ENCODE measurements at regions not wholly inside any gene's neighbourhood (a gene's known extent, or its start where the extent isn't known, plus 50 kb on each side); places are given as distances from the start of the nearest gene placed in this dataset.

GRCh38 chr9:91038483-91039124, 237.0 kb downstream of the SYK start:
- DNase-seq (no peak), ATAC-seq (no peak)
- intact Hi-C loops (cut with DNase I), result loop anchor here (5.0 to 10.0 kb wide), 3 partner anchors 114 to 644 kb away; no protein-coding TSS in a partner anchor
- H3K4me3 ChIP-seq, result no peak overlapping the region
- no peak overlapping the region for H3K27ac ChIP-seq
- H3K27me3 ChIP-seq (ENCODE audit: insufficient read depth in 3 of 3, low read length in 2 of 3), result no peaks in the 10 kb centered on the region
- H3K4me1 ChIP-seq, result peaks cover 4% of the 10 kb centered on the region
- 93 to 97% (median 93%) methylated on average over 10 of the region's 10 CpGs for WGBS, 3 donors
- no peak for TF ChIP-seq CTCF (IDR thresholded peaks at IDR 0.05)
- no peaks in the 10 kb centered on the region for H3K9me3 ChIP-seq
- no peaks in the 10 kb centered on the region for H3K36me3 ChIP-seq (ENCODE audit: insufficient read depth in 1 of 2, low read depth in 1 of 2)

- no peaks in the 10 kb centered on the region for H3K9me3 ChIP-seq
- ATAC-seq (peak in 1 of 4 donors; percentile 62), DNase-seq (no peak)
- H3K36me3 ChIP-seq (ENCODE audit: insufficient read depth in 1 of 2, low read depth in 1 of 2), result no peaks in the 10 kb centered on the region
- H3K4me1 ChIP-seq, result peaks cover 4% of the 10 kb centered on the region
- H3K4me3 ChIP-seq, result no peak overlapping the region
- WGBS, 3 donors, result 91 to 97% (median 93%) methylated on average over 8 of the region's 8 CpGs
- H3K27me3 ChIP-seq (ENCODE audit: insufficient read depth in 3 of 3, low read length in 2 of 3), result no peaks in the 10 kb centered on the region
- intact Hi-C loops (cut with DNase I), result loop anchor here (5.0 to 10.0 kb wide), 3 partner anchors 114 to 643 kb away; no protein-coding TSS in a partner anchor
- H3K27ac ChIP-seq, result no peak overlapping the region
- TF ChIP-seq CTCF (IDR thresholded peaks at IDR 0.05), result no peak
These were observed 237.7 kb downstream of the SYK start for GRCh38 chr9:91039125-91039834.

GRCh38 chr9:91039835-91040140, 238.2 kb downstream of the SYK start:
- no peak for DNase-seq
- no peak for TF ChIP-seq CTCF (IDR thresholded peaks at IDR 0.05)
- H3K4me3 ChIP-seq, result no peak overlapping the region
- intact Hi-C loops (cut with DNase I), result loop anchor here (5.0 to 10.0 kb wide), 3 partner anchors 115 to 643 kb away; no protein-coding TSS in a partner anchor
- H3K36me3 ChIP-seq (ENCODE audit: insufficient read depth in 1 of 2, low read depth in 1 of 2), result no peaks in the 10 kb centered on the region
- WGBS, 3 donors, result 90 to 93% (median 90%) methylated on average over 8 of the region's 8 CpGs
- H3K4me1 ChIP-seq, result peaks cover 4% of the 10 kb centered on the region
- H3K9me3 ChIP-seq, result no peaks in the 10 kb centered on the region
- H3K27me3 ChIP-seq (ENCODE audit: insufficient read depth in 3 of 3, low read length in 2 of 3), result no peaks in the 10 kb centered on the region
- H3K27ac ChIP-seq, result no peak overlapping the region
- ATAC-seq, result no peak

- H3K27ac ChIP-seq, result no peak overlapping the region
- H3K4me3 ChIP-seq, result no peak overlapping the region
- WGBS, 3 donors, result 94 to 97% (median 97%) methylated on average over 14 of the region's 14 CpGs
- TF ChIP-seq CTCF (IDR thresholded peaks at IDR 0.05), result no peak
- H3K27me3 ChIP-seq (ENCODE audit: insufficient read depth in 3 of 3, low read length in 2 of 3), result no peaks in the 10 kb centered on the region
- H3K36me3 ChIP-seq (ENCODE audit: insufficient read depth in 1 of 2, low read depth in 1 of 2), result no peaks in the 10 kb centered on the region
- H3K4me1 ChIP-seq, result peaks cover 4% of the 10 kb centered on the region
- no peaks in the 10 kb centered on the region for H3K9me3 ChIP-seq
- DNase-seq (no peak), ATAC-seq (no peak)
- intact Hi-C loops (cut with DNase I), result no loop called here
These were observed 239.0 kb downstream of the SYK start for GRCh38 chr9:91040371-91041215.
